Astrocyte of the cerebellum (primary cell): ENCODE measurements at regions not wholly inside any gene's neighbourhood (a gene's known extent, or its start where the extent isn't known, plus 50 kb on each side); places are given as distances from the start of the nearest gene placed in this dataset.

ENCODE experiments used
- DNase-seq: peaks from one replicate; pipeline ENCODE4 v3.0.0-alpha.2; 2011; ENCODE audit warnings: low read depth
- H3K4me3 ChIP-seq: 2 replicates; pipeline ENCODE4 v1.5.1; 2011; ENCODE audit warnings: mild to moderate bottlenecking, low read depth, low read length, moderate library complexity
- in situ Hi-C: cut with HindIII; loops from 2 replicates; pipeline ENCODE4 v1.10.0; 2017; ENCODE audit warnings: low sequenced_read_pairs
- TF ChIP-seq, protein P1 (sequence below): IDR thresholded peaks from 2 replicates; pipeline ENCODE4 v1.5.1; 2012; ENCODE audit warnings: low read length, low read depth, moderate library complexity, mild to moderate bottlenecking; ENCODE audit errors: missing control alignments

GRCh38 chr7:68671046-68671445 lies 927.2 kb upstream of the AUTS2 start:
- in situ Hi-C loops = no loop called here
- TF ChIP-seq, protein P1, sequence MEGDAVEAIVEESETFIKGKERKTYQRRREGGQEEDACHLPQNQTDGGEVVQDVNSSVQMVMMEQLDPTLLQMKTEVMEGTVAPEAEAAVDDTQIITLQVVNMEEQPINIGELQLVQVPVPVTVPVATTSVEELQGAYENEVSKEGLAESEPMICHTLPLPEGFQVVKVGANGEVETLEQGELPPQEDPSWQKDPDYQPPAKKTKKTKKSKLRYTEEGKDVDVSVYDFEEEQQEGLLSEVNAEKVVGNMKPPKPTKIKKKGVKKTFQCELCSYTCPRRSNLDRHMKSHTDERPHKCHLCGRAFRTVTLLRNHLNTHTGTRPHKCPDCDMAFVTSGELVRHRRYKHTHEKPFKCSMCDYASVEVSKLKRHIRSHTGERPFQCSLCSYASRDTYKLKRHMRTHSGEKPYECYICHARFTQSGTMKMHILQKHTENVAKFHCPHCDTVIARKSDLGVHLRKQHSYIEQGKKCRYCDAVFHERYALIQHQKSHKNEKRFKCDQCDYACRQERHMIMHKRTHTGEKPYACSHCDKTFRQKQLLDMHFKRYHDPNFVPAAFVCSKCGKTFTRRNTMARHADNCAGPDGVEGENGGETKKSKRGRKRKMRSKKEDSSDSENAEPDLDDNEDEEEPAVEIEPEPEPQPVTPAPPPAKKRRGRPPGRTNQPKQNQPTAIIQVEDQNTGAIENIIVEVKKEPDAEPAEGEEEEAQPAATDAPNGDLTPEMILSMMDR = no peak
- no peak for DNase-seq
- H3K4me3 ChIP-seq = no peak overlapping the region

- in situ Hi-C loops = no loop called here
- H3K4me3 ChIP-seq = no peak overlapping the region
- DNase-seq = no peak
- TF ChIP-seq, protein P1 = no peak
Measured at GRCh38 chr7:68671671-68672070, 926.6 kb upstream of the AUTS2 start.

DNA sequence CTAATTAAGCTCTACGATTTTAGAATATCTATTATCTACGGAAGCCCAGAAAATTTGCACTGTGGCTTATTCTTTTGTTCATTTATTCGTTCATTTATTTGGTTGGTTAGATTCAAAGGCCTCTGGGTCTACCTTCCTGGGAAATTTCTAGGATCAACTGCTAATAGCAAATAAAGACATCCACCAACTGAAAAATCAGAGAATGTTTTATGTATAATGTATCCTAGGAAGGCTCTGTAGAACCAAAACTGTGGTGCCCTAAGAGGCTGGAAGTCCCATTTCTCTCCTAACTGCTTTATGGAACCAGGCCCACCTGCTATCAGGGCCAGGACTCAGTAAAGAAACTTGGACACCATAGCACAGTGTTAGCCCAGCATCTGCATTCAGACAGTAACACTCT lies 923.4 kb upstream of the AUTS2 start:
- in situ Hi-C loops = no loop called here
- TF ChIP-seq, protein P1 = no peak
- no peak overlapping the region for H3K4me3 ChIP-seq
- no peak for DNase-seq

DNA sequence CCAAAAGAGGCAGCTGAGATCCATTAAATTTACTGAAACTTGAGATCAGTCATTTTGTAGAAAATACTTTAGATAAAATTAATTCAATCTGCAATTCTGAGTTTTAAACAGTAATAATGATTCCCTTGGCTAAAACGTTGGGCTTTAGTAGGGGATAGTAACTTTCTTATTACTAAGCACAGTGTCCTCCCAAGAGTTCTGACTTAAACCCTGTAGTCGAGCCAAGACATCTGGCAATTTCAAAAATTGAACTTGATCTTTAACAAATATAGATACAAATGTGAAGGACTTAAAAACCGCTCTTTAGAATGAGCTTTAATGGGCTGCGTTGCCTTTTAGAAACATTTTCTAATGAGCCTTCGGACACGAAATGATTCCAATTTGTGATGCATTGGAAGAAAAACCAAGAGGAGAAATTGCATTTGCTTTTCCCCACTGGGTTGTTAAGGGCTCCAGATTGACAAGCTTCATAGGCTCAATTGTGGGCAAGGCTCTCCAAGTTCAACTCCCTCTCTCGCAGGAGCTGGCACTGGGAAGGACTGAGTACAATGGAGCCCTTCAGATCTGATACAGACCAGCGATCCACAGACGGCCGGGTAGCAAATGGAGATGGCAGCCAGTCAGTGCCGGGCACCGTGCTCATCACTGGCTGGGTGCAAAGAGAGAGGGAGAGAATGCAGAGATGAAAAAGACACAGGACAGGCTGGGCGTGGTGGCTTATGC lies 921.3 kb upstream of the AUTS2 start:
- no peak for DNase-seq
- TF ChIP-seq, protein P1 = no peak
- in situ Hi-C loops = no loop called here
- H3K4me3 ChIP-seq = no peak overlapping the region

GRCh38 chr7:68678196-68678595 lies 920.1 kb upstream of the AUTS2 start:
- DNase-seq = no peak
- no peak overlapping the region for H3K4me3 ChIP-seq
- in situ Hi-C loops = no loop called here

GRCh38 chr7:68679459-68680234 lies 918.6 kb upstream of the AUTS2 start:
- no peak overlapping the region for H3K4me3 ChIP-seq
- TF ChIP-seq, protein P1 = no peak
- no peak for DNase-seq
- in situ Hi-C loops = no loop called here

More at GRCh38 chr7:68678196-68678595, 920.1 kb upstream of the AUTS2 start:
- TF ChIP-seq, protein P1 = no peak
